GM23338 (cell line): ENCODE measurements at regions not wholly inside any gene's neighbourhood (a gene's known extent, or its start where the extent isn't known, plus 50 kb on each side); places are given as distances from the start of the nearest gene placed in this dataset.

Source experiments
- ATAC-seq: fragments of 200-7000 bp; cut with Tn5 transposase; 3 replicates; pipeline ENCODE4 v1.9.1; 2020
- DNase-seq: peaks from one replicate; pipeline ENCODE4 v3.0.0-alpha.2; 2015; ENCODE audit warnings: low spot score
- H2AFZ ChIP-seq: fragments of 200-600 bp; sonication (generic); 2 replicates; pipeline ENCODE4 v1.8.0; 2016; ENCODE audit warnings: antibody characterized with exemption, mild to moderate bottlenecking, moderate library complexity
- H3F3A ChIP-seq: fragments of 200-600 bp; sonication (generic); replicated peaks from 2 replicates; pipeline ENCODE4 v1.8.0; 2017; ENCODE audit warnings: antibody characterized with exemption, mixed run types, low read depth
- H3K27ac ChIP-seq: fragments of 200-600 bp; sonication (generic); 2 replicates; pipeline ENCODE4 v1.6.1; 2016; ENCODE audit warnings: low read depth
- H3K27me3 ChIP-seq: fragments of 200-600 bp; sonication (generic); 2 replicates; pipeline ENCODE4 v1.8.0; 2016; ENCODE audit warnings: mild to moderate bottlenecking, mixed run types, moderate library complexity; ENCODE audit not compliant: insufficient read depth
- H3K36me3 ChIP-seq: fragments of 200-600 bp; sonication (generic); 2 replicates; pipeline ENCODE4 v1.8.0; 2016; ENCODE audit warnings: mild to moderate bottlenecking; ENCODE audit not compliant: insufficient read depth
- H3K4me1 ChIP-seq: fragments of 200-600 bp; sonication (generic); 2 replicates; pipeline ENCODE4 v1.8.0; 2016; ENCODE audit warnings: mild to moderate bottlenecking, moderate library complexity; ENCODE audit not compliant: insufficient read depth
- H3K4me2 ChIP-seq: fragments of 200-600 bp; sonication (generic); 2 replicates; pipeline ENCODE4 v1.7.1; 2017; ENCODE audit warnings: mixed run types
- H3K4me3 ChIP-seq: fragments of 200-600 bp; sonication (generic); 2 replicates; pipeline ENCODE4 v1.6.1; 2016; ENCODE audit warnings: mixed run types
- H3K79me2 ChIP-seq: fragments of 200-600 bp; sonication (generic); replicated peaks from 2 replicates; pipeline ENCODE4 v1.8.0; 2017; ENCODE audit warnings: mild to moderate bottlenecking; ENCODE audit not compliant: insufficient read depth
- H3K9me2 ChIP-seq: fragments of 200-600 bp; sonication (generic); 2 replicates; pipeline ENCODE4 v1.8.0; 2017; ENCODE audit not compliant: insufficient read depth
- H4K20me1 ChIP-seq: fragments of 200-600 bp; sonication (generic); replicated peaks from 2 replicates; pipeline ENCODE4 v1.8.0; 2017; ENCODE audit warnings: mild to moderate bottlenecking; ENCODE audit not compliant: insufficient read depth
- H3K27ac Mint-ChIP-seq: 2 replicates; pipeline ENCODE4 v1.8.0; 2020; ENCODE audit warnings: inconsistent platforms, mild to moderate bottlenecking, moderate library complexity, mixed read lengths
- H3K27me3 Mint-ChIP-seq: 3 replicates; pipeline ENCODE4 v1.8.0; 2022; ENCODE audit warnings: low read depth, mild to moderate bottlenecking, moderate library complexity, mixed read lengths, inconsistent platforms; ENCODE audit not compliant: insufficient read depth, poor library complexity
- H3K36me3 Mint-ChIP-seq: 3 replicates; pipeline ENCODE4 v1.8.0; 2021; ENCODE audit warnings: low read depth, mild to moderate bottlenecking, inconsistent platforms, moderate library complexity, mixed read lengths
- H3K4me1 Mint-ChIP-seq: 3 replicates; pipeline ENCODE4 v1.8.0; 2020; ENCODE audit warnings: mild to moderate bottlenecking, inconsistent platforms, mixed read lengths
- H3K4me3 Mint-ChIP-seq: 3 replicates; pipeline ENCODE4 v1.8.0; 2021; ENCODE audit warnings: moderate library complexity, mild to moderate bottlenecking, inconsistent platforms, mixed read lengths
- H3K9me3 Mint-ChIP-seq: 3 replicates; pipeline ENCODE4 v1.8.0; 2020; ENCODE audit warnings: moderate library complexity, mild to moderate bottlenecking, inconsistent platforms, mixed read lengths
- CREB1 ChIP-seq: fragments of 250-450 bp; sonication (Bioruptor Pico); IDR thresholded peaks from 2 replicates; pipeline ENCODE4 v1.5.0; 2020; ENCODE audit warnings: low read depth, mild to moderate bottlenecking, moderate library complexity
- EZH2 ChIP-seq: fragments of 200-600 bp; sonication (generic); IDR thresholded peaks from one replicate; pipeline ENCODE4 v1.8.0; 2017; ENCODE audit warnings: antibody characterized with exemption, mild to moderate bottlenecking, low read depth; ENCODE audit not compliant: unreplicated experiment
- EZH2phosphoT487 ChIP-seq: fragments of 200-600 bp; sonication (generic); IDR thresholded peaks from one replicate; pipeline ENCODE4 v1.8.1; 2018; ENCODE audit warnings: antibody characterized with exemption; ENCODE audit not compliant: unreplicated experiment
- JUNB ChIP-seq: IDR thresholded peaks from one replicate; pipeline ENCODE4 v1.6.1; 2016; ENCODE audit warnings: antibody characterized with exemption; ENCODE audit not compliant: unreplicated experiment
- NANOG ChIP-seq: IDR thresholded peaks from 2 replicates; pipeline ENCODE4 v1.6.1; 2016; ENCODE audit warnings: antibody characterized with exemption, borderline replicate concordance
- POLR2AphosphoS5 ChIP-seq: IDR thresholded peaks from 2 replicates; pipeline ENCODE4 v1.6.1; 2016; ENCODE audit warnings: antibody characterized with exemption, low read depth
- STAT1 ChIP-seq: IDR thresholded peaks from one replicate; pipeline ENCODE4 v1.6.1; 2016; ENCODE audit warnings: antibody characterized with exemption; ENCODE audit not compliant: unreplicated experiment
- ZNF114 ChIP-seq: fragments of 250-450 bp; sonication (Bioruptor Pico); IDR thresholded peaks from 2 replicates; pipeline ENCODE4 v1.5.0; 2020; ENCODE audit warnings: mild to moderate bottlenecking, moderate library complexity
- ZNF331 ChIP-seq: fragments of 250-450 bp; sonication (Bioruptor Pico); IDR thresholded peaks from 2 replicates; pipeline ENCODE4 v1.5.0; 2020; ENCODE audit warnings: low read depth, mild to moderate bottlenecking, moderate library complexity
- TF ChIP-seq, protein P1 (sequence below): IDR thresholded peaks from one replicate; pipeline ENCODE4 v1.6.1; 2018; ENCODE audit warnings: antibody characterized with exemption; ENCODE audit not compliant: unreplicated experiment
- TF ChIP-seq, protein P2 (sequence below): fragments of 250-450 bp; sonication (Bioruptor Pico); IDR thresholded peaks from 2 replicates; pipeline ENCODE4 v1.5.0; 2020; ENCODE audit warnings: mild to moderate bottlenecking, moderate library complexity
- TF ChIP-seq, protein P3 (sequence below), 2 experiments: fragments of 200-600 bp in 1 of 2; sonication (generic) in 1 of 2; conservative IDR thresholded peaks; 2 replicates each; pipeline versions ENCODE4 v1.5.1 to v1.6.1; 2016 to 2017; ENCODE audit warnings: antibody characterized with exemption in 2 of 2, low read depth in 2 of 2, mild to moderate bottlenecking in 2 of 2, moderate library complexity in 1 of 2
- TF ChIP-seq, protein P4 (sequence below): IDR thresholded peaks from 2 replicates; pipeline ENCODE4 v1.6.1; 2016; ENCODE audit warnings: antibody characterized with exemption

DNA sequence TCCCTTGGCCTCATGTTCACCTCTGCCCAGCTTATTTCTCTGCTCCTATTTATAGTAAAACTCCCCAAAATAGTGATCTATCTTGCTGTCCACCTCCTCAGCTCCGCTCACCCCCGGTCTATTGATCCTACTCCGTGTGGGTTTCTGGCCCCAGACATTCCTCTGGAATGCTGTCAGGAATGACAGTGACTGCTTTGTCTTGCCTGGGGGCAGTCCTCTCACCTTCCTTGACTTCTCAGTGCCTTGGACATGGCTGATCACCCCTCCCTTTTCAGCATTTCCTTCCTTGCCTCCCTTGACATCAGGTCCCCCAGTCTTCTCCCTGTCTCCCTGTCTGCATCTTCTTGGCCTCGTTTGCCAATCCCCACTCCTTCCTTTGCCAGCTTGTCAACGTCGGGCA lies 108.1 kb upstream of the BACE2 start:
- H3K36me3 ChIP-seq = no peaks in the 10 kb centered on the region; the same call in 1 of the 2 replicates
- H4K20me1 ChIP-seq = no peaks in the 10 kb centered on the region
- no peak overlapping the region for H3K4me2 ChIP-seq
- no peak overlapping the region for H2AFZ ChIP-seq
- H3K27me3 Mint-ChIP-seq = peaks cover 6% of the 10 kb centered on the region
- H3K27me3 ChIP-seq = no peaks in the 10 kb centered on the region
- no peak overlapping the region for H3K4me3 ChIP-seq
- H3K27ac Mint-ChIP-seq = no peak overlapping the region
- TF ChIP-seq, protein P1, sequence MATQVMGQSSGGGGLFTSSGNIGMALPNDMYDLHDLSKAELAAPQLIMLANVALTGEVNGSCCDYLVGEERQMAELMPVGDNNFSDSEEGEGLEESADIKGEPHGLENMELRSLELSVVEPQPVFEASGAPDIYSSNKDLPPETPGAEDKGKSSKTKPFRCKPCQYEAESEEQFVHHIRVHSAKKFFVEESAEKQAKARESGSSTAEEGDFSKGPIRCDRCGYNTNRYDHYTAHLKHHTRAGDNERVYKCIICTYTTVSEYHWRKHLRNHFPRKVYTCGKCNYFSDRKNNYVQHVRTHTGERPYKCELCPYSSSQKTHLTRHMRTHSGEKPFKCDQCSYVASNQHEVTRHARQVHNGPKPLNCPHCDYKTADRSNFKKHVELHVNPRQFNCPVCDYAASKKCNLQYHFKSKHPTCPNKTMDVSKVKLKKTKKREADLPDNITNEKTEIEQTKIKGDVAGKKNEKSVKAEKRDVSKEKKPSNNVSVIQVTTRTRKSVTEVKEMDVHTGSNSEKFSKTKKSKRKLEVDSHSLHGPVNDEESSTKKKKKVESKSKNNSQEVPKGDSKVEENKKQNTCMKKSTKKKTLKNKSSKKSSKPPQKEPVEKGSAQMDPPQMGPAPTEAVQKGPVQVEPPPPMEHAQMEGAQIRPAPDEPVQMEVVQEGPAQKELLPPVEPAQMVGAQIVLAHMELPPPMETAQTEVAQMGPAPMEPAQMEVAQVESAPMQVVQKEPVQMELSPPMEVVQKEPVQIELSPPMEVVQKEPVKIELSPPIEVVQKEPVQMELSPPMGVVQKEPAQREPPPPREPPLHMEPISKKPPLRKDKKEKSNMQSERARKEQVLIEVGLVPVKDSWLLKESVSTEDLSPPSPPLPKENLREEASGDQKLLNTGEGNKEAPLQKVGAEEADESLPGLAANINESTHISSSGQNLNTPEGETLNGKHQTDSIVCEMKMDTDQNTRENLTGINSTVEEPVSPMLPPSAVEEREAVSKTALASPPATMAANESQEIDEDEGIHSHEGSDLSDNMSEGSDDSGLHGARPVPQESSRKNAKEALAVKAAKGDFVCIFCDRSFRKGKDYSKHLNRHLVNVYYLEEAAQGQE = no peak
- no peak for TF ChIP-seq EZH2
- no peak for TF ChIP-seq NANOG
- TF ChIP-seq, protein P2, sequence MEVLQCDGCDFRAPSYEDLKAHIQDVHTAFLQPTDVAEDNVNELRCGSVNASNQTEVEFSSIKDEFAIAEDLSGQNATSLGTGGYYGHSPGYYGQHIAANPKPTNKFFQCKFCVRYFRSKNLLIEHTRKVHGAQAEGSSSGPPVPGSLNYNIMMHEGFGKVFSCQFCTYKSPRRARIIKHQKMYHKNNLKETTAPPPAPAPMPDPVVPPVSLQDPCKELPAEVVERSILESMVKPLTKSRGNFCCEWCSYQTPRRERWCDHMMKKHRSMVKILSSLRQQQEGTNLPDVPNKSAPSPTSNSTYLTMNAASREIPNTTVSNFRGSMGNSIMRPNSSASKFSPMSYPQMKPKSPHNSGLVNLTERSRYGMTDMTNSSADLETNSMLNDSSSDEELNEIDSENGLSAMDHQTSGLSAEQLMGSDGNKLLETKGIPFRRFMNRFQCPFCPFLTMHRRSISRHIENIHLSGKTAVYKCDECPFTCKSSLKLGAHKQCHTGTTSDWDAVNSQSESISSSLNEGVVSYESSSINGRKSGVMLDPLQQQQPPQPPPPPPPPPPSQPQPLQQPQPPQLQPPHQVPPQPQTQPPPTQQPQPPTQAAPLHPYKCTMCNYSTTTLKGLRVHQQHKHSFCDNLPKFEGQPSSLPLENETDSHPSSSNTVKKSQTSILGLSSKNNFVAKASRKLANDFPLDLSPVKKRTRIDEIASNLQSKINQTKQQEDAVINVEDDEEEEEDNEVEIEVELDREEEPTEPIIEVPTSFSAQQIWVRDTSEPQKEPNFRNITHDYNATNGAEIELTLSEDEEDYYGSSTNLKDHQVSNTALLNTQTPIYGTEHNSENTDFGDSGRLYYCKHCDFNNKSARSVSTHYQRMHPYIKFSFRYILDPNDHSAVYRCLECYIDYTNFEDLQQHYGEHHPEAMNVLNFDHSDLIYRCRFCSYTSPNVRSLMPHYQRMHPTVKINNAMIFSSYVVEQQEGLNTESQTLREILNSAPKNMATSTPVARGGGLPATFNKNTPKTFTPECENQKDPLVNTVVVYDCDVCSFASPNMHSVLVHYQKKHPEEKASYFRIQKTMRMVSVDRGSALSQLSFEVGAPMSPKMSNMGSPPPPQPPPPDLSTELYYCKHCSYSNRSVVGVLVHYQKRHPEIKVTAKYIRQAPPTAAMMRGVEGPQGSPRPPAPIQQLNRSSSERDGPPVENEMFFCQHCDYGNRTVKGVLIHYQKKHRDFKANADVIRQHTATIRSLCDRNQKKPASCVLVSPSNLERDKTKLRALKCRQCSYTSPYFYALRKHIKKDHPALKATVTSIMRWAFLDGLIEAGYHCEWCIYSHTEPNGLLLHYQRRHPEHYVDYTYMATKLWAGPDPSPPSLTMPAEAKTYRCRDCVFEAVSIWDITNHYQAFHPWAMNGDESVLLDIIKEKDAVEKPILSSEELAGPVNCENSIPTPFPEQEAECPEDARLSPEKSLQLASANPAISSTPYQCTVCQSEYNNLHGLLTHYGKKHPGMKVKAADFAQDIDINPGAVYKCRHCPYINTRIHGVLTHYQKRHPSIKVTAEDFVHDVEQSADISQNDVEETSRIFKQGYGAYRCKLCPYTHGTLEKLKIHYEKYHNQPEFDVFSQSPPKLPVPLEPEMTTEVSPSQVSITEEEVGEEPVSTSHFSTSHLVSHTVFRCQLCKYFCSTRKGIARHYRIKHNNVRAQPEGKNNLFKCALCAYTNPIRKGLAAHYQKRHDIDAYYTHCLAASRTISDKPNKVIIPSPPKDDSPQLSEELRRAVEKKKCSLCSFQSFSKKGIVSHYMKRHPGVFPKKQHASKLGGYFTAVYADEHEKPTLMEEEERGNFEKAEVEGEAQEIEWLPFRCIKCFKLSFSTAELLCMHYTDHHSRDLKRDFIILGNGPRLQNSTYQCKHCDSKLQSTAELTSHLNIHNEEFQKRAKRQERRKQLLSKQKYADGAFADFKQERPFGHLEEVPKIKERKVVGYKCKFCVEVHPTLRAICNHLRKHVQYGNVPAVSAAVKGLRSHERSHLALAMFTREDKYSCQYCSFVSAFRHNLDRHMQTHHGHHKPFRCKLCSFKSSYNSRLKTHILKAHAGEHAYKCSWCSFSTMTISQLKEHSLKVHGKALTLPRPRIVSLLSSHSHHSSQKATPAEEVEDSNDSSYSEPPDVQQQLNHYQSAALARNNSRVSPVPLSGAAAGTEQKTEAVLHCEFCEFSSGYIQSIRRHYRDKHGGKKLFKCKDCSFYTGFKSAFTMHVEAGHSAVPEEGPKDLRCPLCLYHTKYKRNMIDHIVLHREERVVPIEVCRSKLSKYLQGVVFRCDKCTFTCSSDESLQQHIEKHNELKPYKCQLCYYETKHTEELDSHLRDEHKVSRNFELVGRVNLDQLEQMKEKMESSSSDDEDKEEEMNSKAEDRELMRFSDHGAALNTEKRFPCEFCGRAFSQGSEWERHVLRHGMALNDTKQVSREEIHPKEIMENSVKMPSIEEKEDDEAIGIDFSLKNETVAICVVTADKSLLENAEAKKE = no peak
- TF ChIP-seq, protein P3, sequence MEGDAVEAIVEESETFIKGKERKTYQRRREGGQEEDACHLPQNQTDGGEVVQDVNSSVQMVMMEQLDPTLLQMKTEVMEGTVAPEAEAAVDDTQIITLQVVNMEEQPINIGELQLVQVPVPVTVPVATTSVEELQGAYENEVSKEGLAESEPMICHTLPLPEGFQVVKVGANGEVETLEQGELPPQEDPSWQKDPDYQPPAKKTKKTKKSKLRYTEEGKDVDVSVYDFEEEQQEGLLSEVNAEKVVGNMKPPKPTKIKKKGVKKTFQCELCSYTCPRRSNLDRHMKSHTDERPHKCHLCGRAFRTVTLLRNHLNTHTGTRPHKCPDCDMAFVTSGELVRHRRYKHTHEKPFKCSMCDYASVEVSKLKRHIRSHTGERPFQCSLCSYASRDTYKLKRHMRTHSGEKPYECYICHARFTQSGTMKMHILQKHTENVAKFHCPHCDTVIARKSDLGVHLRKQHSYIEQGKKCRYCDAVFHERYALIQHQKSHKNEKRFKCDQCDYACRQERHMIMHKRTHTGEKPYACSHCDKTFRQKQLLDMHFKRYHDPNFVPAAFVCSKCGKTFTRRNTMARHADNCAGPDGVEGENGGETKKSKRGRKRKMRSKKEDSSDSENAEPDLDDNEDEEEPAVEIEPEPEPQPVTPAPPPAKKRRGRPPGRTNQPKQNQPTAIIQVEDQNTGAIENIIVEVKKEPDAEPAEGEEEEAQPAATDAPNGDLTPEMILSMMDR (conservative IDR thresholded peaks at IDR 0.05; ENCODE audit: low read depth in 2 of 2) = no peak
- TF ChIP-seq CREB1 (CRISPR knock-in tag) = no peak
- no peak for TF ChIP-seq EZH2phosphoT487
- TF ChIP-seq STAT1 = no peak
- no peak for TF ChIP-seq POLR2AphosphoS5
- no peak for TF ChIP-seq JUNB
- no peak for TF ChIP-seq ZNF114 (CRISPR knock-in tag)
- TF ChIP-seq, protein P4, sequence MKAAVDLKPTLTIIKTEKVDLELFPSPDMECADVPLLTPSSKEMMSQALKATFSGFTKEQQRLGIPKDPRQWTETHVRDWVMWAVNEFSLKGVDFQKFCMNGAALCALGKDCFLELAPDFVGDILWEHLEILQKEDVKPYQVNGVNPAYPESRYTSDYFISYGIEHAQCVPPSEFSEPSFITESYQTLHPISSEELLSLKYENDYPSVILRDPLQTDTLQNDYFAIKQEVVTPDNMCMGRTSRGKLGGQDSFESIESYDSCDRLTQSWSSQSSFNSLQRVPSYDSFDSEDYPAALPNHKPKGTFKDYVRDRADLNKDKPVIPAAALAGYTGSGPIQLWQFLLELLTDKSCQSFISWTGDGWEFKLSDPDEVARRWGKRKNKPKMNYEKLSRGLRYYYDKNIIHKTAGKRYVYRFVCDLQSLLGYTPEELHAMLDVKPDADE = no peak
- TF ChIP-seq ZNF331 (CRISPR knock-in tag) = no peak
- no peak for ATAC-seq
- no peaks in the 10 kb centered on the region for H3F3A ChIP-seq
- peaks cover 27% of the 10 kb centered on the region for H3K36me3 Mint-ChIP-seq
- no peaks in the 10 kb centered on the region for H3K9me2 ChIP-seq
- H3K27ac ChIP-seq = no peak overlapping the region
- no peak overlapping the region for H3K4me3 Mint-ChIP-seq
- no peaks in the 10 kb centered on the region; the same call in 2 of the 3 replicates for H3K4me1 Mint-ChIP-seq
- no peak for DNase-seq
- peaks cover 89% of the 10 kb centered on the region for H3K9me3 Mint-ChIP-seq
- H3K79me2 ChIP-seq = no peaks in the 10 kb centered on the region
- no peaks in the 10 kb centered on the region for H3K4me1 ChIP-seq
